ENCODE measurements at regions not wholly inside any gene's neighbourhood (a gene's known extent, or its start where the extent isn't known, plus 50 kb on each side); places are given as distances from the start of the nearest gene placed in this dataset.

- TF ChIP-seq REST (IDR thresholded peaks at IDR 0.05; ENCODE audit: low read depth): no peak
- no peak for TF ChIP-seq CBX3 (IDR thresholded peaks at IDR 0.05; ENCODE audit: low read depth)
- no peak for TF ChIP-seq SP1 (IDR thresholded peaks at IDR 0.05; ENCODE audit: low read depth)
- no peak for TF ChIP-seq SRF (IDR thresholded peaks at IDR 0.05; ENCODE audit: low read depth)
- TF ChIP-seq FOSL1 (IDR thresholded peaks at IDR 0.05; ENCODE audit: low read depth): no peak
- no peak for TF ChIP-seq ATF3 (IDR thresholded peaks at IDR 0.05)
Measured at GRCh38 chr22:49371325-49372110, 456.2 kb downstream of the BRD1 start (continued).

GRCh38 chr22:49370627-49371301 lies 456.9 kb downstream of the BRD1 start:
- Histone ChIP-seq H4K20me1 (ENCODE audit: insufficient read depth) (no peaks in the 10 kb centered on the region), H3K79me2 (ENCODE audit: insufficient read depth, low read length) (no peaks in the 10 kb centered on the region), H3K27me3 (ENCODE audit: insufficient read depth, low read length) (no peaks in the 10 kb centered on the region), H3K4me2 (ENCODE audit: low read length) (no peak overlapping the region), H3K4me3 (replicated peaks in 1 of 2; ENCODE audit: low read depth in 1 of 2, low read length in 2 of 2) (no peak overlapping the region), H3K36me3 (ENCODE audit: control insufficient read depth in 1 of 2, insufficient read depth in 2 of 2, low read length in 2 of 2) (no peaks in the 10 kb centered on the region), H3K4me1 (ENCODE audit: control insufficient read depth in 1 of 2, insufficient read depth in 2 of 2, low read length in 2 of 2) (peaks cover 23 to 40% of the 10 kb centered on the region in 2 experiments), H3K9me2 (ENCODE audit: insufficient read depth) (no peaks in the 10 kb centered on the region), H3K9ac (ENCODE audit: low read length) (no peak overlapping the region), H3K27ac (ENCODE audit: low read depth, low read length) (no peak overlapping the region), H3K9me3 (ENCODE audit: control insufficient read depth in 1 of 2, insufficient read depth in 1 of 2, low read depth in 1 of 2, low read length in 2 of 2) (no peaks in the 10 kb centered on the region), H2AFZ (ENCODE audit: low read depth, low read length, poor library complexity, severe bottlenecking) (no peak overlapping the region)
- ChIA-PET CTCF (no interaction called here), POLR2A (no interaction called here), RAD21 (ENCODE audit: low non-redundant PET in 1 of 2, low total read pairs in 2 of 2, uncharacterized antibody in 2 of 2, unreplicated experiment in 2 of 2) (no interaction called here)
- ATAC-seq: no peak
- intact Hi-C loops (cut with micrococcal nuclease): no loop called here
- no peak for DNase-seq (ENCODE audit: low read depth, low spot score)
- BruUV-seq (replicated peaks): no TSS peak
- TF ChIP-seq EZH2 (IDR thresholded peaks at IDR 0.05) (no peak), REST (IDR thresholded peaks at IDR 0.05; ENCODE audit: low read depth) (no peak), SP1 (IDR thresholded peaks at IDR 0.05; ENCODE audit: low read depth) (no peak), TCF7L2 (IDR thresholded peaks at IDR 0.05; ENCODE audit: borderline replicate concordance, extremely low read depth, insufficient read depth, insufficient read length) (no peak), ATF3 (IDR thresholded peaks at IDR 0.05) (no peak), JUND (IDR thresholded peaks at IDR 0.05) (no peak), ZNF274 (IDR thresholded peaks at IDR 0.05; ENCODE audit: low read depth, low read length) (no peak), POLR2AphosphoS5 (IDR thresholded peaks at IDR 0.05; ENCODE audit: low read depth, low read length) (no peak), MAX (IDR thresholded peaks at IDR 0.05) (no peak), ZFX (IDR thresholded peaks at IDR 0.05) (no peak), EGR1 (IDR thresholded peaks at IDR 0.05; ENCODE audit: low read depth) (no peak), YY1 (IDR thresholded peaks at IDR 0.05; ENCODE audit: extremely low read depth, insufficient replicate concordance, low read depth, low read length) (no peak), RAD21 (IDR thresholded peaks at IDR 0.05; ENCODE audit: low read depth) (no peak), FOSL1 (IDR thresholded peaks at IDR 0.05; ENCODE audit: low read depth) (no peak)
